GM12874 (cell line): ENCODE measurements at regions not wholly inside any gene's neighbourhood (a gene's known extent, or its start where the extent isn't known, plus 50 kb on each side); places are given as distances from the start of the nearest gene placed in this dataset.

Source experiments
- TF ChIP-seq, protein P1 (sequence below): IDR thresholded peaks from 2 replicates; pipeline ENCODE4 v1.5.1; 2011; ENCODE audit warnings: low read depth, mild to moderate bottlenecking, control low read depth, low read length, moderate library complexity; ENCODE audit not compliant: insufficient read depth

DNA sequence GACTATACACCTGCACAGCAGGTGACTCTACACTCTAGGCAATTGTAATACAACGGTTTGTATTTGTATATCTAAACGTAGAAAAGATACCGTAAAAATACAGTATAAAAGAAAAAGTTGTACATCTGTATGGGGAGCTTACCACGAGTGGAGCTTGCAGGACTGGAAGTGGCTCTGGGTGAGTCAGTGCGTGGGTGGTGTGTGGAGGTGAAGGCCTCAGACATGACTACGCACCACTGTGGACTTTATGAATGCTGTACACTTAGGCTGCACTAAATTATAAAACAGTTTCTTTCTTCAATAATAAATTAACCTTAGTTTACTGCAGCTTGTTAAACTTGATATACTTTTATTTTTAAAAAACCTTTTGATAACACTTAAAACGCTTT is 85.0 kb upstream of the FAT1 start:
- TF ChIP-seq, protein P1, sequence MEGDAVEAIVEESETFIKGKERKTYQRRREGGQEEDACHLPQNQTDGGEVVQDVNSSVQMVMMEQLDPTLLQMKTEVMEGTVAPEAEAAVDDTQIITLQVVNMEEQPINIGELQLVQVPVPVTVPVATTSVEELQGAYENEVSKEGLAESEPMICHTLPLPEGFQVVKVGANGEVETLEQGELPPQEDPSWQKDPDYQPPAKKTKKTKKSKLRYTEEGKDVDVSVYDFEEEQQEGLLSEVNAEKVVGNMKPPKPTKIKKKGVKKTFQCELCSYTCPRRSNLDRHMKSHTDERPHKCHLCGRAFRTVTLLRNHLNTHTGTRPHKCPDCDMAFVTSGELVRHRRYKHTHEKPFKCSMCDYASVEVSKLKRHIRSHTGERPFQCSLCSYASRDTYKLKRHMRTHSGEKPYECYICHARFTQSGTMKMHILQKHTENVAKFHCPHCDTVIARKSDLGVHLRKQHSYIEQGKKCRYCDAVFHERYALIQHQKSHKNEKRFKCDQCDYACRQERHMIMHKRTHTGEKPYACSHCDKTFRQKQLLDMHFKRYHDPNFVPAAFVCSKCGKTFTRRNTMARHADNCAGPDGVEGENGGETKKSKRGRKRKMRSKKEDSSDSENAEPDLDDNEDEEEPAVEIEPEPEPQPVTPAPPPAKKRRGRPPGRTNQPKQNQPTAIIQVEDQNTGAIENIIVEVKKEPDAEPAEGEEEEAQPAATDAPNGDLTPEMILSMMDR = no peak

DNA sequence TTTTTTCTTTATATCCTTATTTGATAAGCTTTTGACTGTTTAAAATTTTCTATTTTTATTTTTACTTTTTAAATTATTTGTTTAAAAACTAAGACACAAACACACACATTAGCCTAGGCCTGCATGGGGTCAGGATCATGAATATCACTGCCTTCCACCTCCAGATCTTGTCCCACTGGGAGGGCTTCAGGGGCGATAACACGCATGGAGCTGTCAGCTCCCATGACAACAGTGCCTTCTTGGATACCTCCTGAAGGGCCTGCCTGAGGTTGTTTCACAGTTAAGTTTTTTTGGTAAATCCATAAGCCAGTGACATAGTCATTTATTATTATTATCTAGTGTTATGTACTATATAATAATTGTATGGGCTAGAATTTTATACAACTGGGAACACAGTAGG is 85.4 kb upstream of the FAT1 start:
- TF ChIP-seq, protein P1 = no peak

DNA sequence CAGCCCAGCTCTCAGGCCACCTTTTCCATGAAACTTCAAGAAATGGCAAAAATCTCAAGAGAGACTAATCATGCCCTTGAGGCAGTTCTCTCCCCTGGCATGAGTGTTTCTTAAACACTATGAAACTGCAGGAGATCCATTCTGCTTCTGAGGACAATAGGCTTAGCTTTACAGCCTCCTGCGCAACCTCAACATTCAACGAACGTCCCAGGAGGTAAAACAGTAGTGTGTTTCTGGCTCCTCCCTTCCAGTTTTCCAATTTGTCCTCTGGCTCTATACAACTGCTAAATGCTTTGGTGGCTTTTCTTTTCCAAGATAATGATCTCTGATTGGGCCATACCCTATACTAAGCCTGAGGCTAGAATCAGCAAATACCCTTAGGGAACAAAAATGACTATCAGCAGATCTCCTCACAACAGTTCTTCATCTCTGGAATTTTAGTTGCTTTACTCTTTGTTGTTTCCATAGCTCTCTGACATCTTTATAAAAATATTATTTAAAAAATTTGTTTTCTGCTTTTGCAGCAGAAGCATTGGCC is 87.0 kb upstream of the FAT1 start:
- TF ChIP-seq, protein P1 = no peak

DNA sequence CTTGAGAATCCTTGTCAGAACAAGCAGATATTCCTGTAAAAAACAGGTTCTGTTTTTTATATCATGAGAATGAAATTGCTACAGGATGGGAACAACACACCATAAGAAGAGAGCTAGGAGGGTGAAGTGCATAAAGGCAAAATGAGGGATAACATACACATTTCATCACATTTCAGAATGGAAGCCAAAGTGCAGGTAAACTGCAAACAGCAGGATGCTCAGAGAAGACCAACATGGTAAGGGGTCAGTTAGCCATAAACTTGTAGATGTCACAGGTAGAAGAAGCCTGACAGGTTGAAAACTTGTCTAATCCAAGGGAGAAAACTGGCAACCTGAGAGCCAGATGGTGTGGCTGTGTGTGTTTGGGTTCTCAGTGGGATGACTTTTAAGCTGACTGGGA is 88.9 kb upstream of the FAT1 start:
- TF ChIP-seq, protein P1 = no peak

DNA sequence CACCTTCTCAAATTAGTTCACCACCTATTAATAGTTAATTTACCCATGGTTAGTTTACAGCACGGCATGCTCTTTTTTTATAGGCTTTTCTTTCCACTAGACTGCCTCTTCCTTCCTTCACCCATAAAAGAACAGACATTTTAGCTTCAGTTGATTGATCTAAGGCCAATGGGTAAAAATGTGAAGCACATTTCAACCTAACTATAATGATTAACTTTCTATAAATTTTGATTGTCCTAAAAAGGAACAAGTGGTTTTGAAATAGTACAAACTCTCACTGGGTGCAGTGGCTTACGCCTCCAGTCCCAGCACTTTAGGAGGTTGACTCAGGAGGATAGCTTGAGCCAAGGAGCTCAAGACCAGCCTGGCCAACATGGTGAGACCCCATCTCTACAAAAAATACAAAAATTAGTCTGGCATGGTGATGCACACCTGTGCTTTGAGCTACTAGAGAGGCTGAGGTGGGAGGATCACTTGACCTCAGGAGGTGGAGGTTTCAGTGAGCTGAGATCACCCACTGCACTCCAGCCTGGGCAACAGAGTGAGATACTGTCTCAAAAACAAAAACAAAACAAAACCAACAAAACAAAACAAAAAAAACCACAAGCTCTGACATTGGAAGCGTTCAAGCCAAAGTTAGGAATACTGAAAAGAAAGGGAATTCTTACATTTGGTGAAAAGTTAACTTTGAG is 89.9 kb upstream of the FAT1 start:
- TF ChIP-seq, protein P1 = no peak

DNA sequence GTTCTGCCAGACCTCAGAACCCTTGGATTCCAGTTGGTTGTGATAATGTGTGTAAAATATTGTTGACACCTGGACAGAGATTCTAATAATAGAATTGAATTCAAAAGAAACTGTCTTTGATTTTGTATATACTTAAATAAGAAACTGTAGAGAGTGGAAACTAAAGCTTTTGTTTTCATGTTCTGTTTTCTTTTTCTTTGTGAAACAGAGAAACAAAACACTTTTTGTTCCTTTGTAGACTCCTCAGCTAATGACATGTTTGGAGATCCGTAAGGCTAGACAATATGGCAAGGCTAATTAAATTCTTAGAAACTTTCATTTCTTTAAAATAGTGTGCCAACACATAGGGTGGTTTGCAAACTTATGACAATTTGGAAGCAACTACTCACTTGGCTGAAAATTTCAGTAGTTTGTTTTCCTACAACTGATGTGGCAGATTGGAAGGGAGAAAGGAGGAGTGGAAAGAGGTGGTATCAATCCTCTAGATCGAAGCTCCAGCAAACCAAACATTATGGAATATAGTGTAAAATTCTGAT is 90.9 kb upstream of the FAT1 start:
- TF ChIP-seq, protein P1 = no peak

DNA sequence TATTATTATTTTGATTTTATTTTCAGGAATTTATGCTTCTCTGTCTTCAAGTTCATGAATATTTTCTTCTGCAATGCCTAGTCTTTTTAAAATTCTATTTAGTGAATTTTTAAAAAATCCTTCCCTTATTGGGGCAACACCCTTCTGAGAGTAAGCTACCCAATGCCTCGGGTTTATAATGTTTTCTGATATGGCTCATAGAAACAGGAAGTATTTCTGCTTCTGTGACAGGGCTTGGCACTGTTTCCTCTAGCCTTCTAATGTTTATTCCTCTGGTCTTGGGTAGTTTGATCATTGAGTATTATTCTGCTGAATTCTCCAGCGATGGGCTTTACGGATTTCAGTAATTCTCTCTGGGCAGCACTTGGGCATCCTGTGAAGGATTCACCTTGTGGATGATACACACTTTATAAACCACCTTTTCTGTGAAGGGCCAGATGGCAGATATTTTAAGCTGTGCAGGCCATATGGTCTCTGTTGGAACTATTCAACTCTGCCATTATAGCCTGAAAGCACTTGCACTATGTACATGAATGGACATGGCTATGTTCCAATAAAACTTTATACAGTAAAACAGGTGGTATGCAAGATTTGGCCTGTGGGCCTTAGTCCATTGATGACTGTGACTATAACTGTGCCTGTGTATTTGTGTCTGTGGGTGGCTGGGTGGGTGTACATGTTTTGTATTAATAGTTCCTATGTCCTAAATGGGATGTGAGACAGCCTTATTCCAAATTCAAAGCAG is 95.9 kb upstream of the FAT1 start:
- TF ChIP-seq, protein P1 = no peak
